ENCODE measurements at regions not wholly inside any gene's neighbourhood (a gene's known extent, or its start where the extent isn't known, plus 50 kb on each side); places are given as distances from the start of the nearest gene placed in this dataset.

GRCh38 chr2:48856657-48857056, 101.1 kb upstream of the LHCGR start:
- Histone ChIP-seq H3K9me3 (no peaks in the 10 kb centered on the region), H3K27ac (no peak overlapping the region), H3K4me3 (replicated peaks in 1 of 3) (no peak overlapping the region), H3K27me3 (no peaks in the 10 kb centered on the region), H3K36me3 (no peaks in the 10 kb centered on the region), H3K4me1 (no peaks in the 10 kb centered on the region)
- TF ChIP-seq POLR2A (IDR thresholded peaks at IDR 0.05) (no peak), CTCF (IDR thresholded peaks at IDR 0.05) (no peak)
- intact Hi-C loops (cut with DNase I), result no loop called here
- no peak for DNase-seq
- 77 to 80% methylated on average over 3 of the region's 3 CpGs for WGBS, 2 donors

GRCh38 chr2:48856144-48856543, 100.6 kb upstream of the LHCGR start:
- intact Hi-C loops (cut with DNase I), result no loop called here
- WGBS, 2 donors, result 84 to 89% methylated on average over 4 of the region's 4 CpGs
- Histone ChIP-seq H3K9me3 (no peaks in the 10 kb centered on the region), H3K27ac (no peak overlapping the region), H3K27me3 (no peaks in the 10 kb centered on the region), H3K4me3 (replicated peaks in 1 of 3) (no peak overlapping the region), H3K36me3 (no peaks in the 10 kb centered on the region), H3K4me1 (no peaks in the 10 kb centered on the region)
- TF ChIP-seq POLR2A (IDR thresholded peaks at IDR 0.05), result no peak
- no peak for TF ChIP-seq CTCF (IDR thresholded peaks at IDR 0.05)
- no peak for DNase-seq

GRCh38 chr2:48855142-48855541, 99.6 kb upstream of the LHCGR start:
- no peaks in the 10 kb centered on the region for H3K27me3 ChIP-seq
- no peaks in the 10 kb centered on the region for H3K9me3 ChIP-seq
- no peak overlapping the region for H3K4me3 ChIP-seq (replicated peaks in 1 of 3)
- no peak for TF ChIP-seq POLR2A (IDR thresholded peaks at IDR 0.05)
- TF ChIP-seq CTCF (IDR thresholded peaks at IDR 0.05), result no peak
- H3K4me1 ChIP-seq, result no peaks in the 10 kb centered on the region
- no peak for DNase-seq
- WGBS, 2 donors, result 93 to 97% methylated on average over 2 of the region's 2 CpGs
- H3K27ac ChIP-seq, result no peak overlapping the region
- H3K36me3 ChIP-seq, result no peaks in the 10 kb centered on the region
- intact Hi-C loops (cut with DNase I), result no loop called here

GRCh38 chr2:48854681-48855080, 99.2 kb upstream of the LHCGR start:
- Histone ChIP-seq H3K36me3 (no peaks in the 10 kb centered on the region), H3K9me3 (no peaks in the 10 kb centered on the region), H3K27me3 (no peaks in the 10 kb centered on the region), H3K4me1 (no peaks in the 10 kb centered on the region), H3K27ac (no peak overlapping the region), H3K4me3 (replicated peaks in 1 of 3) (no peak overlapping the region)
- intact Hi-C loops (cut with DNase I), result no loop called here
- 86 to 89% methylated on average over 1 of the region's 1 CpG for WGBS, 2 donors
- no peak for TF ChIP-seq CTCF (IDR thresholded peaks at IDR 0.05)
- no peak for TF ChIP-seq POLR2A (IDR thresholded peaks at IDR 0.05)
- no peak for DNase-seq

GRCh38 chr2:48852938-48853337, 97.4 kb upstream of the LHCGR start:
- no peak for DNase-seq
- TF ChIP-seq CTCF (IDR thresholded peaks at IDR 0.05) (no peak), POLR2A (IDR thresholded peaks at IDR 0.05) (no peak)
- Histone ChIP-seq H3K9me3 (no peaks in the 10 kb centered on the region), H3K36me3 (no peaks in the 10 kb centered on the region), H3K4me1 (no peaks in the 10 kb centered on the region), H3K4me3 (replicated peaks in 1 of 3) (no peak overlapping the region), H3K27ac (no peak overlapping the region), H3K27me3 (no peaks in the 10 kb centered on the region)
- WGBS, 2 donors, result 84 to 88% methylated on average over 1 of the region's 1 CpG
- intact Hi-C loops (cut with DNase I), result no loop called here

Data from thyroid gland (tissue), 4 donors.